A549 (cell line): ENCODE measurements at regions not wholly inside any gene's neighbourhood (a gene's known extent, or its start where the extent isn't known, plus 50 kb on each side); places are given as distances from the start of the nearest gene placed in this dataset.

ENCODE experiments used
- ATOH8 ChIP-seq: fragments of 250-450 bp; sonication (Bioruptor Pico); IDR thresholded peaks from 2 replicates; pipeline ENCODE4 v1.5.0; 2020; ENCODE audit warnings: low read depth, mild to moderate bottlenecking, moderate library complexity
- BCL3 ChIP-seq: fragments of >200 bp; sonication (Bioruptor Twin); formaldehyde crosslinking; IDR thresholded peaks from 3 replicates; pipeline ENCODE4 v1.6.1; 2016
- BHLHE40 ChIP-seq: IDR thresholded peaks from 2 replicates; pipeline ENCODE4 v1.6.1; 2012; ENCODE audit warnings: low read depth, low read length, inconsistent platforms
- CEBPB ChIP-seq, 2 experiments: fragments of >200 bp in 1 of 2; sonication (Bioruptor Twin) in 1 of 2; formaldehyde crosslinking in 1 of 2; IDR thresholded peaks; 2 replicates each; pipeline ENCODE4 v1.6.1; 2012 to 2016
- CHD2 ChIP-seq: fragments of 150-350 bp; IDR thresholded peaks from 2 replicates; pipeline ENCODE4 v1.6.1; 2014; ENCODE audit warnings: low read length; ENCODE audit not compliant: partially characterized antibody
- CHD4 ChIP-seq: fragments of 200-600 bp; sonication (generic); IDR thresholded peaks from 2 replicates; pipeline ENCODE4 v1.6.1; 2016; ENCODE audit warnings: antibody characterized with exemption, mild to moderate bottlenecking, borderline replicate concordance
- ELK1 ChIP-seq: fragments of 150-350 bp; IDR thresholded peaks from 2 replicates; pipeline ENCODE4 v1.6.1; 2014; ENCODE audit warnings: low read depth, mild to moderate bottlenecking, low read length
- EP300 ChIP-seq, 2 experiments: fragments of >200 bp; sonication (Bioruptor Twin); formaldehyde crosslinking; IDR thresholded peaks; 2 replicates in 1 of 2; 3 replicates in 1 of 2; pipeline ENCODE4 v1.6.1; 2016 to 2017
- FOSB ChIP-seq: fragments of 250-450 bp; sonication (Bioruptor Pico); IDR thresholded peaks from 2 replicates; pipeline ENCODE4 v1.5.0; 2020; ENCODE audit warnings: mild to moderate bottlenecking, moderate library complexity
- FOSL2 ChIP-seq, 2 experiments: fragments of 450-650 bp in 1 of 2; fragments of >200 bp in 1 of 2; sonication (Bioruptor Twin) in 1 of 2; formaldehyde crosslinking; IDR thresholded peaks; 2 replicates each; pipeline versions ENCODE4 v1.5.0 to v1.6.1; 2016 to 2020; ENCODE audit warnings: mild to moderate bottlenecking in 1 of 2, moderate library complexity in 1 of 2
- FOXS1 ChIP-seq: fragments of 250-450 bp; sonication (Bioruptor Pico); IDR thresholded peaks from 2 replicates; pipeline ENCODE4 v1.5.0; 2020; ENCODE audit warnings: mild to moderate bottlenecking, moderate library complexity
- GATA3 ChIP-seq: IDR thresholded peaks from 2 replicates; pipeline ENCODE4 v1.6.1; 2012; ENCODE audit warnings: borderline replicate concordance
- HES2 ChIP-seq: fragments of >200 bp; sonication (Bioruptor Twin); formaldehyde crosslinking; IDR thresholded peaks from 2 replicates; pipeline ENCODE4 v1.6.1; 2016
- HEYL ChIP-seq: fragments of 250-450 bp; sonication (Bioruptor Pico); IDR thresholded peaks from 2 replicates; pipeline ENCODE4 v1.8.0; 2021; ENCODE audit warnings: mild to moderate bottlenecking, moderate library complexity
- HOXB5 ChIP-seq: fragments of 250-450 bp; sonication (Bioruptor Pico); IDR thresholded peaks from 2 replicates; pipeline ENCODE4 v1.5.0; 2020; ENCODE audit warnings: mild to moderate bottlenecking, moderate library complexity
- MAFK ChIP-seq: fragments of 450-650 bp; IDR thresholded peaks from 2 replicates; pipeline ENCODE4 v1.6.1; 2014; ENCODE audit not compliant: partially characterized antibody
- PHF8 ChIP-seq: fragments of 200-600 bp; sonication (generic); IDR thresholded peaks from 2 replicates; pipeline ENCODE4 v1.6.1; 2016; ENCODE audit warnings: low read depth, mild to moderate bottlenecking, antibody characterized with exemption, moderate library complexity, borderline replicate concordance
- POLR2A ChIP-seq: IDR thresholded peaks from 2 replicates; pipeline ENCODE4 v1.6.1; 2012; ENCODE audit warnings: mild to moderate bottlenecking, low read length
- POLR2AphosphoS2 ChIP-seq: conservative IDR thresholded peaks from 2 replicates; pipeline ENCODE4 v1.6.1; 2012; ENCODE audit warnings: low read length, improper control_type of control experiment, inconsistent platforms
- RARB ChIP-seq: fragments of 250-450 bp; sonication (Bioruptor Pico); IDR thresholded peaks from 2 replicates; pipeline ENCODE4 v1.8.0; 2021; ENCODE audit warnings: mild to moderate bottlenecking, moderate library complexity
- RCOR1 ChIP-seq: fragments of 150-350 bp; IDR thresholded peaks from 2 replicates; pipeline ENCODE4 v1.6.1; 2014; ENCODE audit warnings: antibody characterized with exemption, low read length, low read depth
- REST ChIP-seq: fragments of 200-600 bp; sonication (generic); IDR thresholded peaks from 2 replicates; pipeline ENCODE4 v1.6.1; 2016; ENCODE audit warnings: antibody characterized with exemption, mild to moderate bottlenecking, moderate library complexity
- RFX5 ChIP-seq: fragments of 450-650 bp; IDR thresholded peaks from 2 replicates; pipeline ENCODE4 v1.7.1; 2014; ENCODE audit warnings: antibody characterized with exemption, mild to moderate bottlenecking, moderate library complexity
- TP53 ChIP-seq: fragments of 250-450 bp; sonication (Bioruptor Pico); IDR thresholded peaks from 2 replicates; pipeline ENCODE4 v1.5.0; 2021; ENCODE audit warnings: mild to moderate bottlenecking, moderate library complexity
- USF2 ChIP-seq: fragments of 450-650 bp; IDR thresholded peaks from 2 replicates; pipeline ENCODE4 v1.6.1; 2014; ENCODE audit warnings: antibody characterized with exemption
- ZC3H11A ChIP-seq: fragments of 450-650 bp; IDR thresholded peaks from 2 replicates; pipeline ENCODE4 v1.6.1; 2014; ENCODE audit warnings: antibody characterized with exemption, mild to moderate bottlenecking

- TF ChIP-seq REST (no peak), POLR2A (no peak), HEYL (CRISPR knock-in tag) (no peak; the same call in 1 of the 2 replicates), RCOR1 (no peak), RFX5 (no peak), RARB (no peak), HOXB5 (CRISPR knock-in tag) (peak; percentile 52; the same call in 1 of the 2 replicates), USF2 (no peak), EP300 (IDR thresholded peaks at IDR 0.05) (peak; percentile 50 to 95; a peak in 4 of 5 replicates), CEBPB (IDR thresholded peaks at IDR 0.05) (peak; percentile 99), BCL3 (peak; percentile 96; the same call in 2 of the 3 replicates), FOSL2 (IDR thresholded peaks at IDR 0.05) (peak; percentile 91), FOSL2 (CRISPR knock-in tag; IDR thresholded peaks at IDR 0.05) (peak; percentile 98), ATOH8 (CRISPR knock-in tag) (no peak), ZC3H11A (no peak), MAFK (no peak), FOSB (CRISPR knock-in tag) (no peak), FOXS1 (CRISPR knock-in tag) (no peak), ELK1 (no peak), POLR2AphosphoS2 (no peak), HES2 (peak; percentile 93), TP53 (no peak), CHD2 (no peak), CHD4 (no peak), BHLHE40 (no peak), GATA3 (peak; percentile 99), PHF8 (no peak)
- TF ChIP-seq, all 56 proteins: peak for 17
These were observed 241.0 kb upstream of the ATP2B1 start (continued) for GRCh38 chr12:89949457-89950195.
